HUES48 (cell line): ENCODE measurements at regions not wholly inside any gene's neighbourhood (a gene's known extent, or its start where the extent isn't known, plus 50 kb on each side); places are given as distances from the start of the nearest gene placed in this dataset.
A peak's percentile ranks its signal among the peaks of the same experiment; 100 is the strongest.

Experiments
- H3K27ac ChIP-seq: one replicate; pipeline ENCODE4 v1.7.0; 2013; ENCODE audit warnings: low read depth, low read length, inconsistent platforms
- H3K27me3 ChIP-seq: 2 replicates; pipeline ENCODE4 v1.6.1; 2013; ENCODE audit warnings: mild to moderate bottlenecking, low read length; ENCODE audit not compliant: control insufficient read depth, insufficient read depth
- H3K36me3 ChIP-seq: 2 replicates; pipeline ENCODE4 v1.6.1; 2013; ENCODE audit warnings: low read length; ENCODE audit not compliant: control insufficient read depth, insufficient read depth
- H3K4me1 ChIP-seq: 2 replicates; pipeline ENCODE4 v1.6.1; 2013; ENCODE audit warnings: mild to moderate bottlenecking, low read length; ENCODE audit not compliant: control insufficient read depth, insufficient read depth
- H3K4me3 ChIP-seq: 2 replicates; pipeline ENCODE4 v1.5.1; 2013; ENCODE audit warnings: mild to moderate bottlenecking, low read depth, low read length
- H3K9ac ChIP-seq: 2 replicates; pipeline ENCODE4 v1.6.1; 2013; ENCODE audit warnings: mild to moderate bottlenecking, low read depth, low read length, moderate library complexity
- H3K9me3 ChIP-seq: 2 replicates; pipeline ENCODE4 v1.6.1; 2013; ENCODE audit warnings: low read length; ENCODE audit not compliant: control insufficient read depth, insufficient read depth

DNA sequence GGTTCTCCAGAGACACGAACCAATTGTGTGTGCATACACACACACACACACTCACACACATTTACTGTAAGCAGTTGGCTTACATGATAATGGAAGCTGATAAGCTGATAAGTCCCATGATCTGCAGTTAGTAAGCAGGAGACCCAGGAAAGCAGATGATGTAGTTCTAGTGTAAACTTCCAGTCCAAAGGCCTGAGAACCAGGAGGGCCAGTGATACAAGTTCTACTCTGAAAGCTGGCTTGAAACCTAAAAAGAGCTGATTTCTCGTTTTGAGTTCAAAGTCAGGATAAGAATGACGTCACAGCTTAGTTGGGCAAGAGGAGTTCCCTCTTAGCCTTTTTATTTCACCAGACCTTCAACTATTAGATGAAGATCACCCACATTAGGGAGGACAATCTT is 558.8 kb upstream of the PIK3C3 start:
- no peaks in the 10 kb centered on the region for H3K27me3 ChIP-seq
- H3K4me3 ChIP-seq = no peak overlapping the region
- no peaks in the 10 kb centered on the region for H3K36me3 ChIP-seq
- peaks cover 9% of the 10 kb centered on the region for H3K4me1 ChIP-seq
- no peak overlapping the region for H3K9ac ChIP-seq
- H3K9me3 ChIP-seq = no peaks in the 10 kb centered on the region
- no peak overlapping the region for H3K27ac ChIP-seq

GRCh38 chr18:41395695-41396094 is 559.3 kb upstream of the PIK3C3 start:
- Histone ChIP-seq H3K27me3 (no peaks in the 10 kb centered on the region), H3K4me1 (peaks cover 14% of the 10 kb centered on the region), H3K9ac (no peak overlapping the region), H3K36me3 (no peaks in the 10 kb centered on the region), H3K27ac (no peak overlapping the region), H3K9me3 (no peaks in the 10 kb centered on the region), H3K4me3 (no peak overlapping the region)

- H3K9ac ChIP-seq = no peak overlapping the region; the same call in 1 of the 2 replicates
- no peak overlapping the region for H3K27ac ChIP-seq
- H3K9me3 ChIP-seq = no peaks in the 10 kb centered on the region
- H3K4me1 ChIP-seq = peaks cover 15% of the 10 kb centered on the region
- no peaks in the 10 kb centered on the region for H3K36me3 ChIP-seq
- H3K27me3 ChIP-seq = no peaks in the 10 kb centered on the region
- peak overlapping the region; percentile 25; the same call in 1 of the 2 replicates for H3K4me3 ChIP-seq
These were observed 563.1 kb upstream of the PIK3C3 start for GRCh38 chr18:41391616-41392595.

DNA sequence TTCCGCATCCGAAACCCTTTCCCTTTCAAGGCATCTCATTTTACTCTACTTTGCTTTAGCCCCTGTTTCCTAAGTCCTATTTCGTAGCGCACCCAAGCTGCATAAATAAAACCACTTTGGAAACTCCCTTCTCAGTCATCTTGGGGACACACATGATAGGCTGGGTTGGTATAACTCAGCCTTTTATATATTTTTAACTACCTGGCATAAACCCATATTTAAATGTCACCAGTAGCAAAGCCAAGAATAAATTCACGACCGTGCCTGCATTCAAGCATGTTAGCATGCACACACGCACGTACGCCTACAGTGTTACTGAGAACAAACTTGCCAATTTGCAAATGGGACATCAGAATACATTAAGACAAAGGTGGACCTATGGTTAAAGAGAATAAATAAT is 564.7 kb upstream of the PIK3C3 start:
- Histone ChIP-seq H3K36me3 (no peaks in the 10 kb centered on the region), H3K9ac (no peak overlapping the region), H3K9me3 (no peaks in the 10 kb centered on the region), H3K4me1 (peaks cover 15% of the 10 kb centered on the region), H3K27me3 (no peaks in the 10 kb centered on the region), H3K27ac (no peak overlapping the region), H3K4me3 (no peak overlapping the region)

GRCh38 chr18:41378598-41378997 is 576.4 kb upstream of the PIK3C3 start:
- Histone ChIP-seq H3K4me3 (no peak overlapping the region), H3K27me3 (no peaks in the 10 kb centered on the region), H3K9ac (no peak overlapping the region), H3K9me3 (no peaks in the 10 kb centered on the region), H3K36me3 (no peaks in the 10 kb centered on the region), H3K27ac (no peak overlapping the region), H3K4me1 (peaks cover 9% of the 10 kb centered on the region)

GRCh38 chr18:41373612-41374011 is 581.4 kb upstream of the PIK3C3 start:
- Histone ChIP-seq H3K27ac (no peak overlapping the region), H3K9me3 (no peaks in the 10 kb centered on the region), H3K4me1 (peaks cover 31% of the 10 kb centered on the region), H3K27me3 (no peaks in the 10 kb centered on the region), H3K9ac (no peak overlapping the region), H3K4me3 (no peak overlapping the region), H3K36me3 (no peaks in the 10 kb centered on the region)

DNA sequence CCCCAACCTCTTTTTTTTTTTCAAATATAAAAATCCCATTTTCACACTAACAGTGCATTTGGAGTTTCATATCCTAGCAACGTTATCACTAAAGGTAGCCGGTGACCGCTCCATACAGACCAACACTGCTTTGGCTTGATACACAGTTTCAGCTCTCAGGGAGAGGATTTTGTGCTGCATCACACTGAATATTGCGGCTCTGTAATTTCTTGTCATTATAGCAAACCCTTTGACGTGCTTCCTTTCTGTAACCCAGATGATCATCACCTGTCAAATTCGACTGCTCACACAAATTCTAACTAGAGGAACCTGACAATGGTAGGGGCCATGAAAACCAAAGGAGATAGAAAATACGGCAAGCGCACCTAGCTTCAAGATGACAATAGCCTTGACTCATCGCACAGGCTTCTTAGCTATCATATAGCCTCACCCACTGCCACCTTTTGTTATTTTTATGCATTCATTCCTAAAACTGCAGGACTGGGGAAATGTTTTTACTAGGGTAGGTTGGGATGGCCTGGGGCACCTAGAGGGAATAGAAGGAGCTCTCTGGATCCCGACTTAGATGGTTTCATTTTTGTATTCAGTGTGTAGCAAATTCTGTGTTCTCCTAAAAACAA is 582.9 kb upstream of the PIK3C3 start:
- peak overlapping the region; percentile 54 for H3K27ac ChIP-seq
- H3K4me1 ChIP-seq = peaks cover 25% of the 10 kb centered on the region
- H3K27me3 ChIP-seq = no peaks in the 10 kb centered on the region
- 0 out of 2 replicates have a peak overlapping the region, but pooled peaks have one; percentile 6 for H3K4me3 ChIP-seq
- H3K9ac ChIP-seq = no peak overlapping the region
- H3K36me3 ChIP-seq = no peaks in the 10 kb centered on the region
- H3K9me3 ChIP-seq = no peaks in the 10 kb centered on the region

- no peaks in the 10 kb centered on the region for H3K36me3 ChIP-seq
- H3K27me3 ChIP-seq = no peaks in the 10 kb centered on the region
- H3K27ac ChIP-seq = no peak overlapping the region
- H3K9ac ChIP-seq = no peak overlapping the region
- peaks cover 25% of the 10 kb centered on the region for H3K4me1 ChIP-seq
- H3K9me3 ChIP-seq = no peaks in the 10 kb centered on the region
- no peak overlapping the region for H3K4me3 ChIP-seq
These were observed 583.6 kb upstream of the PIK3C3 start for GRCh38 chr18:41371156-41372045.

- Histone ChIP-seq H3K9ac (no peak overlapping the region), H3K4me1 (peaks cover 25% of the 10 kb centered on the region), H3K4me3 (no peak overlapping the region), H3K36me3 (no peaks in the 10 kb centered on the region), H3K27ac (no peak overlapping the region), H3K9me3 (no peaks in the 10 kb centered on the region), H3K27me3 (no peaks in the 10 kb centered on the region)
These were observed 584.3 kb upstream of the PIK3C3 start for GRCh38 chr18:41370740-41371139.

DNA sequence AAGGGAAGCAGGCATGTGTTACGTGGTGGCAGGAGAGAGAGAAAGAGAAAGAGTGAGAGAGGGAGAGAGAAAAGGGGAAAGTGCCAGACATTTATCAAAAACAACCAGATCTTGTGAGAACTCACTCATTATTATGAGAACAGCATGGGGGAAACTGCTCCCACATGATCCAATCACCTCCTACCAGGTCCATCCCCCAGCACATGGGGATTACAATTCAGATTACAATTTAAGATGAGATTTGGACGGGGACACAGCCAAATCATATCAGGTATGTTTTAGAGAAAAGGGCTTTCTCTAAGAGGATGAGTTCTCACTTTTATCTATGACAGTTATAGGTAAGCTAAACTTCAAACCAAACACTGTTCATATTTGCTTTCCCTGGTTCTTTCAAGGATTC is 597.3 kb upstream of the PIK3C3 start:
- Histone ChIP-seq H3K27me3 (no peaks in the 10 kb centered on the region), H3K9ac (no peak overlapping the region), H3K36me3 (no peaks in the 10 kb centered on the region), H3K4me3 (no peak overlapping the region), H3K9me3 (peaks cover 10% of the 10 kb centered on the region), H3K4me1 (0 out of 2 replicates have a peak, but pooled peaks cover 3% of the 10 kb centered on the region), H3K27ac (no peak overlapping the region)
